Mesendoderm (in vitro differentiated cells): ENCODE measurements at regions not wholly inside any gene's neighbourhood (a gene's known extent, or its start where the extent isn't known, plus 50 kb on each side); places are given as distances from the start of the nearest gene placed in this dataset.
"Not testable (repeated sequence)": the region's sequence is repeated elsewhere in the genome, so short reads cannot be mapped to it uniquely, and the experiment has no call there.

Experiments
- DNase-seq: peaks from one replicate; pipeline ENCODE4 v3.0.0; 2013
- H2AK5ac ChIP-seq: 2 replicates; pipeline ENCODE4 v1.6.1; 2013; ENCODE audit warnings: low read length, inconsistent platforms
- H2BK120ac ChIP-seq: 2 replicates; pipeline ENCODE4 v1.6.1; 2013; ENCODE audit warnings: low read depth, mild to moderate bottlenecking, low read length, moderate library complexity, mixed read lengths
- H2BK15ac ChIP-seq: replicated peaks from 2 replicates; pipeline ENCODE4 v1.6.1; 2013; ENCODE audit warnings: low read depth, mild to moderate bottlenecking, moderate library complexity
- H2BK5ac ChIP-seq: 2 replicates; pipeline ENCODE4 v1.6.1; 2013; ENCODE audit warnings: low read length, inconsistent platforms
- H3K18ac ChIP-seq: 2 replicates; pipeline ENCODE4 v1.6.1; 2013; ENCODE audit warnings: mild to moderate bottlenecking, low read length, mixed read lengths
- H3K23ac ChIP-seq: one replicate; pipeline ENCODE4 v1.6.1; 2013; ENCODE audit warnings: low read length
- H3K27ac ChIP-seq: 2 replicates; pipeline ENCODE4 v1.5.1; 2013; ENCODE audit warnings: low read depth, mild to moderate bottlenecking, inconsistent platforms, low read length, moderate library complexity
- H3K27me3 ChIP-seq: 2 replicates; pipeline ENCODE4 v1.6.1; 2013; ENCODE audit warnings: low read length, control low read depth, mild to moderate bottlenecking, inconsistent platforms; ENCODE audit not compliant: insufficient read depth, poor library complexity
- H3K36me3 ChIP-seq: 2 replicates; pipeline ENCODE4 v1.6.1; 2013; ENCODE audit warnings: low read length, inconsistent platforms; ENCODE audit not compliant: control insufficient read depth, insufficient read depth
- H3K4ac ChIP-seq: one replicate; pipeline ENCODE4 v1.6.1; 2013; ENCODE audit warnings: low read depth, mild to moderate bottlenecking, low read length, moderate library complexity
- H3K4me1 ChIP-seq: 2 replicates; pipeline ENCODE4 v1.6.1; 2013; ENCODE audit warnings: low read depth, low read length, inconsistent platforms; ENCODE audit not compliant: control insufficient read depth
- H3K4me2 ChIP-seq: 2 replicates; pipeline ENCODE4 v1.6.1; 2013; ENCODE audit warnings: low read length
- H3K4me3 ChIP-seq: 2 replicates; pipeline ENCODE4 v1.5.1; 2013; ENCODE audit warnings: mild to moderate bottlenecking, low read length
- H3K56ac ChIP-seq: one replicate; pipeline ENCODE4 v1.6.1; 2013; ENCODE audit warnings: low read length
- H3K79me1 ChIP-seq: 2 replicates; pipeline ENCODE4 v1.6.1; 2013; ENCODE audit warnings: low read length, inconsistent platforms
- H3K79me2 ChIP-seq: 2 replicates; pipeline ENCODE4 v1.6.1; 2013; ENCODE audit warnings: mild to moderate bottlenecking, low read length; ENCODE audit not compliant: control insufficient read depth, insufficient read depth
- H3K9ac ChIP-seq: 2 replicates; pipeline ENCODE4 v1.6.1; 2013; ENCODE audit warnings: low read length, inconsistent platforms
- H4K5ac ChIP-seq: one replicate; pipeline ENCODE4 v1.6.1; 2013; ENCODE audit warnings: low read length
- H4K8ac ChIP-seq: one replicate; pipeline ENCODE4 v1.6.1; 2013; ENCODE audit warnings: low read depth, mild to moderate bottlenecking, control low read depth, low read length, moderate library complexity
- WGBS: extraction: QIAGEN DNeasy Blood & Tissue Kit; methylation state at CpG from one replicate; pipeline ENCODE4 v1.1.7; 2013; ENCODE audit warnings: low lambda C conversion rate, missing lambda C conversion rate; ENCODE audit not compliant: insufficient coverage; ENCODE audit errors: extremely low coverage; 5-methylcytosine and 5-hydroxymethylcytosine counted together

DNA sequence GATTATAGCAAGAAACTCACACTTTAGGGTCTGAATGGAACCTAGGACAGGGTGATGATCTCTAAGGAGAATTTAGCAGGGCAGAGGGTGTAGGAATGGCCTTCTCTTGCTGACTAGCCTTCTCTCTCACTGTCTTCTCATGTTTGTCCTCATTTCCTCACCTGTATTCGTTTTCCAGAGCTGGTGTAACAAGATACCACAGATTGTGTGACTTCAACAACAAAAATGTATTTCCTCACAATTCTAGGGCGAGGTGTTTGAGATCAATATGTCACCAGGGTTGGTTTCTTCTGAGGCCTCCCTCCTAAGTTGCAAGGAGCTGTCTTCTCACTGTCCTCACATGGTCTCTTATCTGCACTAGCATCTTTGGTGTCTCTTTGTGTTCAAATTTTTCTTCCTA, 177.9 kb upstream of the C1orf87 start:
- Histone ChIP-seq H3K4me2 (no peak overlapping the region), H2BK15ac (no peak overlapping the region), H2BK5ac (no peak overlapping the region), H3K27ac (no peak overlapping the region), H3K79me2 (no peaks in the 10 kb centered on the region), H4K5ac (no peak overlapping the region), H2AK5ac (no peak overlapping the region), H4K8ac (no peak overlapping the region), H3K27me3 (no peaks in the 10 kb centered on the region), H3K23ac (no peak overlapping the region), H3K9ac (no peak overlapping the region), H3K18ac (no peak overlapping the region), H3K4me3 (no peak overlapping the region), H3K36me3 (no peaks in the 10 kb centered on the region), H3K56ac (no peak overlapping the region), H2BK120ac (no peak overlapping the region), H3K4ac (no peak overlapping the region), H3K79me1 (no peaks in the 10 kb centered on the region), H3K4me1 (no peaks in the 10 kb centered on the region)
- no CpG with 5 or more reads among the region's 2 CpGs for WGBS
- DNase-seq, result no peak

DNA sequence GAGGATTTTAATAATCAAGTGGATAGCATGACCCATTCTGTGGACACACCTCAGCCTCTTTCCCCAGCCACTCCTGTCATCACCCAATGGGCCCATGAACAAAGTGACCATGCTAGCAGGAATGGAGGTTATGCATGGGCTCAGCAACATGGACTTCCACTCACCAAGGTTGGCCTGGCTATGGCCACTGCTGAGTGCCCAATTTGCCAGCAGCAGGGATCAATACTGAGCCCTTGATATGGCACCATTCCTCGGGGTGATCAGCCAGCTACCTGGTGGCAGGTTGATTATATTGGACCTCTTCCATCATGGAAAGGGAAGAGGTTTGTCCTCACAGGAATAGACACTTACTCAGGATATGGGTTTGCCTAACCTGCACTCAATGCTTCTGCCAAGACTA, 173.9 kb upstream of the C1orf87 start:
- H2BK120ac ChIP-seq, H3K9ac ChIP-seq, H3K18ac ChIP-seq, H3K79me1 ChIP-seq, H4K8ac ChIP-seq, H3K4ac ChIP-seq, DNase-seq, H3K4me2 ChIP-seq, H3K23ac ChIP-seq, H3K27ac ChIP-seq, H3K27me3 ChIP-seq, H2BK5ac ChIP-seq, H3K36me3 ChIP-seq, H2AK5ac ChIP-seq, H4K5ac ChIP-seq, H3K56ac ChIP-seq, H3K79me2 ChIP-seq, H3K4me1 ChIP-seq, H3K4me3 ChIP-seq, H2BK15ac ChIP-seq: not testable (repeated sequence)
- no CpG with 5 or more reads among the region's 1 CpG for WGBS

DNA sequence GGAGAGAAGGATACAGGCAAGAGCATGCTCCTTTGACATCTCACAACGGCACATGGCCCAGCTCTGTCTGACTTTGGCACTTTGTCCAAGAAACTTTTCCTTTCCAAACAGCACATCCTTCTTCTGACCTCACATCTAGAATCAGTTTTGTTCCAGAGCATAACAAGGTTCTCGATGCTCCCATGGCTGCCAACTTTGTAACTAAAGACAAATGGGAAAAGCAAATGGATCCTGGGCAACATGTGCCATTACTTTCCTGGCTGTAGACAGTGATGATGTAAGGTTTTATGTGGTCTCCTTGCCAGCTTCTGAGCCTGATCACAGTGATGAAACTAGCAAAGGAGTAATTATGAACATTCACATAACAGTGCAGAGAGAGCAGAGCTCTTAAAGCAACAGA, 171.8 kb upstream of the C1orf87 start:
- Histone ChIP-seq H3K79me2 (no peaks in the 10 kb centered on the region), H3K4me2 (no peak overlapping the region), H3K23ac (no peak overlapping the region), H3K79me1 (no peaks in the 10 kb centered on the region), H3K4me3 (no peak overlapping the region), H4K5ac (no peak overlapping the region), H3K27ac (no peak overlapping the region), H3K18ac (no peak overlapping the region), H4K8ac (no peak overlapping the region), H2BK120ac (no peak overlapping the region), H3K36me3 (no peaks in the 10 kb centered on the region), H3K56ac (no peak overlapping the region), H3K4me1 (no peaks in the 10 kb centered on the region), H3K4ac (no peak overlapping the region), H2BK15ac (no peak overlapping the region), H3K27me3 (no peaks in the 10 kb centered on the region), H2BK5ac (no peak overlapping the region), H2AK5ac (no peak overlapping the region), H3K9ac (no peak overlapping the region)
- no peak for DNase-seq
- WGBS, result no CpG with 5 or more reads among the region's 2 CpGs

DNA sequence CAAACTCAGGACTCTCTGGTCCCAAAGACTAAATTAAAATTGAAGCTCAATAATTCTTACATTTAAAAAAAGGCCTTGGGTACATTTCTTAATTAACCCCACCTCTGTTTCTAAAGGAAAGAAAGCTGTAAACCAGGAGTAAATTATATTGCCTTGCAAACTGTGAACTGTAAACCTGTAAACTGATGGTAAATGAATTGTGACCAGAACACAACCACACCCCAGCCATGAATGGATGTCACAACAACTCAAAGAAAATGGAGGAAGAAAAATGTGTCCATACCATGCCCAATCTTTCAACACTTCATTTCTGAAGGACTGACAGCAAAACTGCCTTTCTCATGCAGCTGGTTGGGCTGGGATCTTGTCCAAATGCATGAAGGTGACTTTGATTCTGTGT, 171.3 kb upstream of the C1orf87 start:
- H2AK5ac ChIP-seq, result no peak overlapping the region
- no peaks in the 10 kb centered on the region for H3K36me3 ChIP-seq
- DNase-seq, result no peak
- no peak overlapping the region for H3K18ac ChIP-seq
- H4K8ac ChIP-seq, result no peak overlapping the region
- no peaks in the 10 kb centered on the region for H3K27me3 ChIP-seq
- no peaks in the 10 kb centered on the region for H3K79me2 ChIP-seq
- H3K4me1 ChIP-seq, result no peaks in the 10 kb centered on the region
- H3K23ac ChIP-seq, result no peak overlapping the region
- no peak overlapping the region for H2BK5ac ChIP-seq
- H3K4me3 ChIP-seq, result no peak overlapping the region
- no peak overlapping the region for H2BK120ac ChIP-seq
- H4K5ac ChIP-seq, result no peak overlapping the region
- no peak overlapping the region for H3K56ac ChIP-seq
- H3K9ac ChIP-seq, result no peak overlapping the region
- no peak overlapping the region for H3K4ac ChIP-seq
- H2BK15ac ChIP-seq, result no peak overlapping the region
- H3K27ac ChIP-seq, result no peak overlapping the region
- no peak overlapping the region for H3K4me2 ChIP-seq
- H3K79me1 ChIP-seq, result no peaks in the 10 kb centered on the region

DNA sequence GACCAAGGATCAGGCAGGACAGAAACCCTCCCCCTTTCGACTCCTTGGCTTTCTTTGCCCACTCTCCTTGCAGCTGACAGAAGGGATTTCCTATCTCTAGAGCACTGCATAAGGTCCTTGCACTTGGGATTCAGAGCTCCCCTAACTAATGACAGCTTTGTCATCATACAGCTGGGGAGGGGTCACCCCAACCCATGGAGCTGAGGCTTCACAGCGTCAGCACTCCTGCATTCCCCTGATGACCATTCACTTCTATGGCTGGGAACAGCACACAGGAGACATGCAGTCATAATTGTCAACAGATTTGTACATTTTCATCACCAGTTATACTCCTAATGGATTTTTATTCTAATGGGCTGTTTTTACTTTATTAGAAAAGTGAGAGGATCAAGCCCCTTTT, 161.7 kb upstream of the C1orf87 start:
- no peaks in the 10 kb centered on the region for H3K4me1 ChIP-seq
- no peak overlapping the region for H3K27ac ChIP-seq
- H4K8ac ChIP-seq, result no peak overlapping the region
- no peak overlapping the region for H3K4me3 ChIP-seq
- no peak overlapping the region for H3K4ac ChIP-seq
- no peaks in the 10 kb centered on the region for H3K79me2 ChIP-seq
- no CpG with 5 or more reads among the region's 2 CpGs for WGBS
- H3K36me3 ChIP-seq, result no peaks in the 10 kb centered on the region
- no peak overlapping the region for H3K9ac ChIP-seq
- no peak overlapping the region for H3K18ac ChIP-seq
- H3K27me3 ChIP-seq, result no peaks in the 10 kb centered on the region
- H3K56ac ChIP-seq, result no peak overlapping the region
- H2BK5ac ChIP-seq, result no peak overlapping the region
- H3K79me1 ChIP-seq, result no peaks in the 10 kb centered on the region
- no peak overlapping the region for H4K5ac ChIP-seq
- H3K23ac ChIP-seq, result no peak overlapping the region
- H2BK120ac ChIP-seq, result no peak overlapping the region
- H2BK15ac ChIP-seq, result no peak overlapping the region
- no peak for DNase-seq
- H3K4me2 ChIP-seq, result no peak overlapping the region
- no peak overlapping the region for H2AK5ac ChIP-seq

DNA sequence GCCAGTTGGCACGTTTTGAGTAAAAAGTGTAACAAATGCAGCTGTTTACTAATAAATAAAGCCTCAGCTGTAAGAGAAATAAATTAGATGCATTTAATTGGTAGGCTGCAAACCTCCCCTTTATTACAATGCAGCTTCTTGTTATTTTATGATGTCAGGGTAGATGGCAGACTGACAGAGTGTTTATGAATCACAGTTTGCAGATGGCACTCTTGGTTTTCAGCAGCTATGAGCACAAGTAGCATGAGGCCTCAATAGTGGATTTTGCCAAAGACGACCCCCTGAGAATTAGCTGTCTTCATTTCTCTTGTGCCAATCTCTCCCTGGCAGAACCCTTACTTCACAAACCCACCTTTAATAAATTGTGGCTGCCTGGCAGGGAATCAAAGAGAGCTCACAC, 161.2 kb upstream of the C1orf87 start:
- H3K56ac ChIP-seq, result no peak overlapping the region
- no peak overlapping the region for H3K4me3 ChIP-seq
- no peak overlapping the region for H3K4ac ChIP-seq
- H3K36me3 ChIP-seq, result no peaks in the 10 kb centered on the region
- WGBS, result no CpG with 5 or more reads among the region's 2 CpGs
- no peak overlapping the region for H3K4me2 ChIP-seq
- no peak overlapping the region for H2BK15ac ChIP-seq
- no peaks in the 10 kb centered on the region for H3K4me1 ChIP-seq
- no peak for DNase-seq
- no peak overlapping the region for H2BK5ac ChIP-seq
- H3K79me1 ChIP-seq, result no peaks in the 10 kb centered on the region
- no peak overlapping the region for H4K8ac ChIP-seq
- H2AK5ac ChIP-seq, result no peak overlapping the region
- no peak overlapping the region for H3K23ac ChIP-seq
- no peaks in the 10 kb centered on the region for H3K27me3 ChIP-seq
- no peak overlapping the region for H3K9ac ChIP-seq
- H3K18ac ChIP-seq, result no peak overlapping the region
- H2BK120ac ChIP-seq, result no peak overlapping the region
- H3K27ac ChIP-seq, result no peak overlapping the region
- no peaks in the 10 kb centered on the region for H3K79me2 ChIP-seq
- no peak overlapping the region for H4K5ac ChIP-seq
